NCI-H510A treated with DMSO at 0.1 percent for 48 hours (cell line): ENCODE measurements at regions not wholly inside any gene's neighbourhood (a gene's known extent, or its start where the extent isn't known, plus 50 kb on each side); places are given as distances from the start of the nearest gene placed in this dataset.
A peak's percentile ranks its signal among the peaks of the same experiment; 100 is the strongest.

Experiments used
- DNase-seq: peaks from one replicate; lab custom pipeline; 2025; lab: John Stamatoyannopoulos, UW

DNA sequence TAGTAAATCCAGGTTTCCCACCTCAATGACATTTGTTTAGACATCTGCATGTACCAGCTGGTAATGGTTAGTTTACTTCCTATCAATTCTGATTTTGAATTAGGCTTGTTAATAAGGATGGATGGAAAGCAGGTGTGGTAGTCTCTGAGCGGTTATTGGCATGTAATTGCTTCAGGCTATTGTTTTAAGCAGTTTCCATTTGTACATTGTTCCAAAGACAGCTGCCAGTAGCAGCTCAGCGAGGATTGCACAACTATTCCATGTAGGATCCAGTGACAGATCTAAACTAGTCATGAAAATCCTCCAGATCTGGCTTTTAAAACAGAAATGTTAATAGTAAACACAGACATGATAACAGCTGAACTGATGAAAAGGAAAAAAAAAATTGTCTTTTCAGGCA lies 436.0 kb upstream of the ADARB2 start:
- DNase-seq, result no peak

- DNase-seq, result no peak
These were observed 428.6 kb upstream of the ADARB2 start for GRCh38 chr10:2165771-2166460.

GRCh38 chr10:2150288-2150687 lies 413.0 kb upstream of the ADARB2 start:
- no peak for DNase-seq

DNA sequence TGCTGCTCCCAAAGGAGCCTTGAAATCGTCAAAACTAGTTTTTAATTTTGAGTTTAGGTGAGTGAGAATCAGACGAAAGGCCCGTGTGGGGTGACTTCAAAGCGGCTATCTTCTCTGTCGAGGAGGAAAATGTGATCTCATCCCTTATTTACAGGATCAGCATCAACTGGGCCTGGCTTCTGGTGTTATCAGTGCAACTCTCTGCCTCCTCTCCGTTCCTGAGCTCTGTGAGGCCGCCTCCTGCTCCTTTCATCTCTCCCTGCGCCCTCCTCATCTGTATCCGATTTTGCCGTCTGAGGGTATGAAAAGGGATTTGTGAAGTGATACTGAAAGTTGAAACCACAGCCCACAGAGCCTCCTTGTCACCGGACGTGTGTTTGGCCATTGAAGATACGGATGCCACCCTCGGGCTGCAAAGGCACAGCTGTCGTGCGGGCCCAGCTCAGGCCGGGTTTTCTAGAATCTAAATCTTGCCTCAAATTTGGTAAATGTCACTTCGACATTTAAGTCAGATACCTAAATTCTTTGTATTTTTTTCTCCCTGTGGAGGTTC lies 408.7 kb upstream of the ADARB2 start:
- DNase-seq, result no peak

DNA sequence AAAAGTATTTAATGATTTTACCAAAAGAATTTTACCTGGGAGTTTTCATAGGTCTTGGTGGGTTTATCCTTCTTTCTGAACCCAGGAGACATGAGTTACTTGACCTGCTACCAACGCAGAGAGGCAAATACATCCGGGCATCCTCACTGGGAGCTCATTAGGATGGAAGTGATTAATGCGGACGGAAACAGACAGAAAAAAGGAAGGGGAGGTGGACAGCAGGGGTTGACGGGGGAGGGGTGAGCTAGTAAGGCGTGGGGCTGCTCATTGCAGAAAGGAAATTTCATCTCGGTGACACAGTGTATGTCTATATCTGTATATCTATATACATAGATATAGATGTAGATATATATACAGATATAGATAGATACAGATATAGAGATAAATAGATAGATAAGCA lies 408.2 kb upstream of the ADARB2 start:
- DNase-seq, result no peak

DNA sequence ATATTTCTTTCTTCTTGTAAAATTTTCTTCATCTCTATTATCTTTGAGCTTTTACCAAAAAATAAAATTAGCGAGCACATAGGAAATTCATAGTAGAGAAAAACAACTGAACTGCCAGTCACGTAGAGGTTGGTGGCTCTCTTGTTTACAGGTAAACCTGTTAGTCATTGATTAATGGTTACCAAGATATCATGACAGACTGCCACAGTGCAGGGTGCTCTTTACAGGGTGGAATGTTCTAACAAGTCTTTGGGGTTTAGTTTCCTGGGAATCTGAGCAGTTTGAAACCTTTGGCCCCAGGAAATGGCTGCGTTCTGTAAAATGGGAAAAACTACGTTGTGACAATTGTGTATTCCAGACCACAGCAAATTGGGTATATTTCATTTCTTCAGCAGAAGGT lies 407.3 kb upstream of the ADARB2 start:
- no peak for DNase-seq

- no peak for DNase-seq
These were observed 406.0 kb upstream of the ADARB2 start for GRCh38 chr10:2143213-2143835.

DNA sequence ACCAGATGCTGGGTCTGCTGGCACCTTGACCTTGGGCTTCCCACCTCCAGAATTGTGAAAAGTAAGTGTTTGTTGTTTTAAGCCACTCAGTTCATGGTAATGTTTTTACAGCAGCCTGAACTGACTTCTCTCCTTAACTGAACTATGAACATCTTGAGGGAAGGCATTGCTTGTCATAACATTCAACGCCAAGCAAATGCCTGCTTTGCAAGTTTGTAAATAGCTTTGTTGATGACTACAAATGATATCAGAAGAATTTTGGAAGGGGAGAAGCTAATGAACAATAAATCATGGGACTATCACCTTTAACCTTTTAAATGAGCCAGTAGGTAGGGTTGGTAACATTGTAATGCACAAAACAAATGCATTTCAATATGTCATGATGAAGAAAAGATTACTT lies 402.4 kb upstream of the ADARB2 start:
- DNase-seq, result no peak

DNA sequence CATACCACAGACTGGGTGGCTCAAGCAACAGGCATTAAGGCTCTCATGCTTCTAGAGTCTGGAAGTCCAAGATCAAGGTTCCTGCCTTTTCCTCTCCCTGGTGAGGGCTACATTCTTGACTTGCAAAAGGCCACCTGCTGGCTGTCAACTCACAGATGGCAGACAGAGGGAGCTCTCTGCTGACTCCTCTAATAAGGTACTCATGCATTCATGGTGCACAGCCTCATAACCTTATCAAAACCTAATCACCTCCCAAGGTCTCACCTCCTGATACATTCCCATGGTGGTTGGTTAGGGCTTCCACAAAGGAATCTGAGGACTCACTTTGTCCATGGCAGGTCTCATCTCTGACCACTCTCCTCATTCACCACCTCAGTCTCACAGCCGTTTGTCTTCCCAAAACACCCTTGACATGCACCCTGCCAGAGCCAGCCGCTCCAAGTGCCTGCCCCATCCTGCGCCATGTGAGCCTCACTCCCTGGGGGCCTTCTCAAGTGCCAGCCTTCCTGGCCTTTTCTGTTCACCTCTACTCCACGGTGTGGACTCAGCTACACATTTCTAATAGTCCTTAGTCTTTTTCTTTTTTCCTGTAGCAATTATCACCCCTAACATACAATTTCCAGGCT lies 400.3 kb upstream of the ADARB2 start:
- no peak for DNase-seq

- no peak for DNase-seq
These were observed 393.5 kb upstream of the ADARB2 start for GRCh38 chr10:2130705-2131305.

- no peak for DNase-seq
These were observed 391.7 kb upstream of the ADARB2 start for GRCh38 chr10:2128991-2129390.

- DNase-seq, result no peak
These were observed 386.8 kb upstream of the ADARB2 start for GRCh38 chr10:2124135-2124534.

DNA sequence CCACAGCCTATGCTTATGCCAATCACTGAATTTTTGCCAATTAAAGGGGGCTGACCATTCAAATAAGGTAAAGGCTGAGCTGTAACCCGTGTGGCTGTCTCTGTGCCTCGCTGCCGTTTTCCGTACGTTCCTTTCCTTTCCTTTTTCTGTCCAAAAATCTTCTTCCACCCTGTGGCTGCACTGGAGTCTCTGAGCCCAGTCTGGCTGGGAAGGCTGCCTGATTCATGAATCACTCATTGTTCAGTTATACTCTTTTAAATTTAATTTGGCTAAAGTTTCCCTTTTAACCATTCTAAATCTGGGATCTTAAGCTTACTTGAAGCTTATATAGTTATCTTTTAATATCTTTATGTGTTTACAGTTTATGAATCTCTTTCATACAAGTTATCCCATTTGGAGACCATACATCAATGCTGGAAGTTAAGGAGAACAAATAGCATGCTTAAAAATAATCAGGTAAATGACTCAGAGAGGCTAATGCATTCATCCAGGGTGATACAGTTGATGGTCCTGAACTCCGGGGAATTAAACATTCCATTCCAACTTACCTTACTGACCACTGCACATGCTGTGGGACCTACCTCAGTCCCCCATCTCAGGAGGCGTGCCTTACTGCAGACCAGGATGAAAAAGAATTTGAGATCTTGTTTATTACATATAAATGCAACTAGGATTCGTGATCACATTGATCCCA lies 385.3 kb upstream of the ADARB2 start:
- no peak for DNase-seq

GRCh38 chr10:2121929-2122328 lies 384.6 kb upstream of the ADARB2 start:
- no peak for DNase-seq

GRCh38 chr10:2121315-2121714 lies 384.0 kb upstream of the ADARB2 start:
- no peak for DNase-seq

- DNase-seq, result peak; percentile 35
These were observed 383.4 kb upstream of the ADARB2 start for GRCh38 chr10:2120746-2121145.

GRCh38 chr10:2119316-2119715 lies 382.0 kb upstream of the ADARB2 start:
- no peak for DNase-seq

DNA sequence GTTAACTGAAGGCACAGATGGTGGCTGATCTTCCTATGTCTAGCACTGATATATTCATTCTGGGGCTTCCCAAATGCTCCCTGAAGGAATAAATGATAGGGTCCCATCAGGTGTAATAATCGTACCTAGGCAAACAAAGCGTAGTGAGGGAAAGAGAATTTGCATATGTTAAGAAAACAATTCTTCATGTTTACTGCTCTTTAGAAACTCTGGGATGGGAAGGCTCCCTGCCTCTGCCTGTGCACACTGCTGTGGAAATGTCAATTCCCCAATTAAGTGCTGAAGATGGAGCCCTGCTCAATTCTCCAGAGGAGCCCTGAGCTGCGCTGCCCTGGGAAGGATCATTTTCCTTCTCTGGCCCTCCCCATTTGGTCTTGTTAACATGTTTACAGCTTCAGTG lies 380.9 kb upstream of the ADARB2 start:
- no peak for DNase-seq

DNA sequence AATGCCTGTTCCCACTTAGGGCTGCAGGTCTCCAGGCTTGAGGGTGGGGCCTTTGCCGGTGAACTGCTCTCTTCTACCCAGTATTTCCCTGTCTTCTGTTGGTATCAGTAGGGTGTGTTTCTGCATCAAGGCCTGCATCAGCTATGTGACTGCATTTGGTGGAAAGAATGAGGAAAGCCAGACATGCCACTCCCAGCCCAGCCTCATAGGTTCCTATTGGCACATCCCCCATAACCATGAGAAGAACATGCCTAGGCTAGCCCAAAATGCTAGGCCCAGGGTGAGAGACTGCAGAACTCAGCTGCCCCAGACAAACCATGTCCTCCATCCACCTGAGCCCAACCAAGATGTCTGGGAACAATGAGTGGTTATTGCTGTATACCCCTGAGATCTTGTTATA lies 380.3 kb upstream of the ADARB2 start:
- DNase-seq, result no peak

- DNase-seq, result no peak
These were observed 374.6 kb upstream of the ADARB2 start for GRCh38 chr10:2111965-2112364.

DNA sequence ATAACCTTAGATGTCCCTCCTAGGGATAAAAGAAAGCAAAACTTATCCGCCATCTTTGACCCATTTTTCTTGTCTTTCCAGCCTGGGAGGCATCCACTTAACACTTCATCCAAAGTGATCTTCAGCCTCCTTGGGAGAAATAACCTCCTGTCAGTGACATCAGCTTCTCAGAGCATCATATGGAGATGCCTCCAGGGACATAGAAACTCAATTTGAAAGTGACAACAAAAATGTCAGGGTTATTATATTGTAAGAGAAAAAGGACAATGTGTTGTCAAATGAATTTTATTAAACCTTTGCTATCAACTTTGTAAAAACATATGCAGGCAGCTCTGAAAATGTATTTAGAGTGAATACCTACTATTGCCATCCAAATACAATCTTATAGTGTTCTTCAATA lies 371.2 kb upstream of the ADARB2 start:
- DNase-seq, result no peak

DNA sequence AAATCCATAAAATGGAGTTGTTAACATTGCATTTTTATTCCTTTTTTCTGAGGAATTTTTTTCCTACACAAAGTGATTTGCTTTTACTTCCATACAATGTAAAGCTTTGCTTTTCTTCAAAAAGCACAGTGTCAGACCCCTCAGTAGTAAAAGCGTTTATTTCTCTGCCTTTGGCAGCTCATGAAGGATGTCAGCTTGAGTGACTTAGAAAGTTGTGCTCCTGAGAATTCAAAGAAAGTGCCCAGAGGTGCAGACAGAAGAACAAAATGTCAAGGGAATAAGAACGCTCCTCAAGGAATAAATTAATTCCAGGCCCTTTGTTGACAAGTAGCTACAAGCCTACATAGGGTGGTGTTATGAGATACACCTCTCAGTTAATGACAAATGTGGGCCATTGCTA lies 369.3 kb upstream of the ADARB2 start:
- no peak for DNase-seq
